ENCODE measurements at regions not wholly inside any gene's neighbourhood (a gene's known extent, or its start where the extent isn't known, plus 50 kb on each side); places are given as distances from the start of the nearest gene placed in this dataset.

DNA sequence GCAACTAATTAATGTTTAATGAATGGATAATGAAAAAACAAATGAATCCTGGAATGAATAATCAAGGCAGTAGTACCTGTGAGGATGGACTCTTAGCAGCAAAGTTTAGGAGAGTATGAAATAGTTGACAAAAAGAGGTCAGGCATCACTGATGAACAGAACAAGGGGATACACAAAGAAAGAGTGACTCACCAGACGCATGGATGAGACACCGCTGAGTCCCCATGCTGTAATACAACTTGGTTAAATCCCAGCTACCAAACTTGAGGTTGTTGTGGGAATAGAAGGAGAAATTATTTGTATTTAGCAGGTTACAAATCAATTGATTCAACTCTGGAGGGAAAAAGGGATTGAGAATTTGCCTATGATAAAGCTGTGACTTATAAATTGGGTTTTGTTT is 976.9 kb upstream of the TENM4 start (continued):
- TF ChIP-seq, protein P1, sequence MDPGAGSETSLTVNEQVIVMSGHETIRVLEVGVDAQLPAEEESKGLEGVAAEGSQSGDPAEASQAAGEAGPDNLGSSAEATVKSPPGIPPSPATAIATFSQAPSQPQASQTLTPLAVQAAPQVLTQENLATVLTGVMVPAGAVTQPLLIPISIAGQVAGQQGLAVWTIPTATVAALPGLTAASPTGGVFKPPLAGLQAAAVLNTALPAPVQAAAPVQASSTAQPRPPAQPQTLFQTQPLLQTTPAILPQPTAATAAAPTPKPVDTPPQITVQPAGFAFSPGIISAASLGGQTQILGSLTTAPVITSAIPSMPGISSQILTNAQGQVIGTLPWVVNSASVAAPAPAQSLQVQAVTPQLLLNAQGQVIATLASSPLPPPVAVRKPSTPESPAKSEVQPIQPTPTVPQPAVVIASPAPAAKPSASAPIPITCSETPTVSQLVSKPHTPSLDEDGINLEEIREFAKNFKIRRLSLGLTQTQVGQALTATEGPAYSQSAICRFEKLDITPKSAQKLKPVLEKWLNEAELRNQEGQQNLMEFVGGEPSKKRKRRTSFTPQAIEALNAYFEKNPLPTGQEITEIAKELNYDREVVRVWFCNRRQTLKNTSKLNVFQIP (CRISPR knock-in tag; IDR thresholded peaks at IDR 0.05; ENCODE audit: borderline replicate concordance, low read depth) = no peak
- TF ChIP-seq ZNF70 (CRISPR knock-in tag; IDR thresholded peaks at IDR 0.05) (no peak), TCF4 (CRISPR knock-in tag; IDR thresholded peaks at IDR 0.05; ENCODE audit: borderline replicate concordance) (no peak), ZNF8 (CRISPR knock-in tag; IDR thresholded peaks at IDR 0.05) (no peak), RARB (CRISPR knock-in tag; IDR thresholded peaks at IDR 0.05) (no peak), PPARA (CRISPR knock-in tag; IDR thresholded peaks at IDR 0.05; ENCODE audit: borderline replicate concordance) (no peak)
- TF ChIP-seq, protein P2, sequence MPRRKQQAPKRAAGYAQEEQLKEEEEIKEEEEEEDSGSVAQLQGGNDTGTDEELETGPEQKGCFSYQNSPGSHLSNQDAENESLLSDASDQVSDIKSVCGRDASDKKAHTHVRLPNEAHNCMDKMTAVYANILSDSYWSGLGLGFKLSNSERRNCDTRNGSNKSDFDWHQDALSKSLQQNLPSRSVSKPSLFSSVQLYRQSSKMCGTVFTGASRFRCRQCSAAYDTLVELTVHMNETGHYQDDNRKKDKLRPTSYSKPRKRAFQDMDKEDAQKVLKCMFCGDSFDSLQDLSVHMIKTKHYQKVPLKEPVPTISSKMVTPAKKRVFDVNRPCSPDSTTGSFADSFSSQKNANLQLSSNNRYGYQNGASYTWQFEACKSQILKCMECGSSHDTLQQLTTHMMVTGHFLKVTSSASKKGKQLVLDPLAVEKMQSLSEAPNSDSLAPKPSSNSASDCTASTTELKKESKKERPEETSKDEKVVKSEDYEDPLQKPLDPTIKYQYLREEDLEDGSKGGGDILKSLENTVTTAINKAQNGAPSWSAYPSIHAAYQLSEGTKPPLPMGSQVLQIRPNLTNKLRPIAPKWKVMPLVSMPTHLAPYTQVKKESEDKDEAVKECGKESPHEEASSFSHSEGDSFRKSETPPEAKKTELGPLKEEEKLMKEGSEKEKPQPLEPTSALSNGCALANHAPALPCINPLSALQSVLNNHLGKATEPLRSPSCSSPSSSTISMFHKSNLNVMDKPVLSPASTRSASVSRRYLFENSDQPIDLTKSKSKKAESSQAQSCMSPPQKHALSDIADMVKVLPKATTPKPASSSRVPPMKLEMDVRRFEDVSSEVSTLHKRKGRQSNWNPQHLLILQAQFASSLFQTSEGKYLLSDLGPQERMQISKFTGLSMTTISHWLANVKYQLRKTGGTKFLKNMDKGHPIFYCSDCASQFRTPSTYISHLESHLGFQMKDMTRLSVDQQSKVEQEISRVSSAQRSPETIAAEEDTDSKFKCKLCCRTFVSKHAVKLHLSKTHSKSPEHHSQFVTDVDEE (CRISPR knock-in tag; IDR thresholded peaks at IDR 0.05) = no peak
- TF ChIP-seq, protein P3, sequence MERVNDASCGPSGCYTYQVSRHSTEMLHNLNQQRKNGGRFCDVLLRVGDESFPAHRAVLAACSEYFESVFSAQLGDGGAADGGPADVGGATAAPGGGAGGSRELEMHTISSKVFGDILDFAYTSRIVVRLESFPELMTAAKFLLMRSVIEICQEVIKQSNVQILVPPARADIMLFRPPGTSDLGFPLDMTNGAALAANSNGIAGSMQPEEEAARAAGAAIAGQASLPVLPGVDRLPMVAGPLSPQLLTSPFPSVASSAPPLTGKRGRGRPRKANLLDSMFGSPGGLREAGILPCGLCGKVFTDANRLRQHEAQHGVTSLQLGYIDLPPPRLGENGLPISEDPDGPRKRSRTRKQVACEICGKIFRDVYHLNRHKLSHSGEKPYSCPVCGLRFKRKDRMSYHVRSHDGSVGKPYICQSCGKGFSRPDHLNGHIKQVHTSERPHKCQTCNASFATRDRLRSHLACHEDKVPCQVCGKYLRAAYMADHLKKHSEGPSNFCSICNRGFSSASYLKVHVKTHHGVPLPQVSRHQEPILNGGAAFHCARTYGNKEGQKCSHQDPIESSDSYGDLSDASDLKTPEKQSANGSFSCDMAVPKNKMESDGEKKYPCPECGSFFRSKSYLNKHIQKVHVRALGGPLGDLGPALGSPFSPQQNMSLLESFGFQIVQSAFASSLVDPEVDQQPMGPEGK (CRISPR knock-in tag; IDR thresholded peaks at IDR 0.05; ENCODE audit: borderline replicate concordance) = no peak

DNA sequence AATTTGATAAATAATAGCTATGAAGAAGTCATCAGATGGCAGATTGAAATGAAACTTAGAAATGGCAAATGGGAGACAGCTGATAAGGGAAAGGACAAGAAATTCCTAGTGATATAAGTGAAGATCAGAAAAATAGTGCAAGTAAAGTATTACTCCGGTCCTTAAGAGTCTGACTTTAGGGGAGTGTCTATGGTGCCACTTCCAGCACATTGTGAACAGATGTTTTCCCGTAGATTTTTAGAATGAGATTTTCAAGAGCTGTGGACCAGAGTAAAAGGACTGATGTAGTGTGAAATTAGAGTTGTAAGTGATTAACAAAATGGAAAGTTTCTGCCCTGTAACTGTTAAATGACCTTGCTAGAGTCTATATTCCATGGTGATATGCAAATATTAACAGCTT is 974.8 kb upstream of the TENM4 start:
- ATAC-seq = no peak
- TF ChIP-seq TCF4 (CRISPR knock-in tag; IDR thresholded peaks at IDR 0.05; ENCODE audit: borderline replicate concordance) (no peak), ARNTL (CRISPR knock-in tag; IDR thresholded peaks at IDR 0.05; ENCODE audit: borderline replicate concordance, low read depth) (no peak), ZNF8 (CRISPR knock-in tag; IDR thresholded peaks at IDR 0.05) (no peak), RARB (CRISPR knock-in tag; IDR thresholded peaks at IDR 0.05) (no peak), BACH2 (CRISPR knock-in tag; IDR thresholded peaks at IDR 0.05; ENCODE audit: borderline replicate concordance) (no peak), OSR1 (CRISPR knock-in tag; IDR thresholded peaks at IDR 0.05) (no peak), ZFP3 (CRISPR knock-in tag; IDR thresholded peaks at IDR 0.05) (no peak), ZNF565 (CRISPR knock-in tag; conservative IDR thresholded peaks at IDR 0.05; ENCODE audit: low read depth) (no peak), ZC3H10 (CRISPR knock-in tag; IDR thresholded peaks at IDR 0.05) (no peak), CSDC2 (CRISPR knock-in tag; IDR thresholded peaks at IDR 0.05) (no peak), ESRRG (CRISPR knock-in tag; IDR thresholded peaks at IDR 0.05) (no peak), ZFP30 (CRISPR knock-in tag; IDR thresholded peaks at IDR 0.05) (no peak), ISL1 (CRISPR knock-in tag; IDR thresholded peaks at IDR 0.05) (no peak)
- TF ChIP-seq, protein P2 (CRISPR knock-in tag; IDR thresholded peaks at IDR 0.05) = no peak
- TF ChIP-seq, protein P4, sequence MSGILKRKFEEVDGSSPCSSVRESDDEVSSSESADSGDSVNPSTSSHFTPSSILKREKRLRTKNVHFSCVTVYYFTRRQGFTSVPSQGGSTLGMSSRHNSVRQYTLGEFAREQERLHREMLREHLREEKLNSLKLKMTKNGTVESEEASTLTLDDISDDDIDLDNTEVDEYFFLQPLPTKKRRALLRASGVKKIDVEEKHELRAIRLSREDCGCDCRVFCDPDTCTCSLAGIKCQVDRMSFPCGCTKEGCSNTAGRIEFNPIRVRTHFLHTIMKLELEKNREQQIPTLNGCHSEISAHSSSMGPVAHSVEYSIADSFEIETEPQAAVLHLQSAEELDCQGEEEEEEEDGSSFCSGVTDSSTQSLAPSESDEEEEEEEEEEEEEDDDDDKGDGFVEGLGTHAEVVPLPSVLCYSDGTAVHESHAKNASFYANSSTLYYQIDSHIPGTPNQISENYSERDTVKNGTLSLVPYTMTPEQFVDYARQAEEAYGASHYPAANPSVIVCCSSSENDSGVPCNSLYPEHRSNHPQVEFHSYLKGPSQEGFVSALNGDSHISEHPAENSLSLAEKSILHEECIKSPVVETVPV (CRISPR knock-in tag; IDR thresholded peaks at IDR 0.05) = no peak

Measured in SK-N-SH treated with all-trans-retinoic acid at 6 μM for 48 hours (cell line).